Loucy (cell line): ENCODE measurements at regions not wholly inside any gene's neighbourhood (a gene's known extent, or its start where the extent isn't known, plus 50 kb on each side); places are given as distances from the start of the nearest gene placed in this dataset.

Source experiments
- H2AFZ ChIP-seq: fragments of 200-600 bp; sonication (generic); 2 replicates; pipeline ENCODE4 v1.6.0; 2016; ENCODE audit warnings: antibody characterized with exemption, mild to moderate bottlenecking, low read length, moderate library complexity
- H3F3A ChIP-seq: fragments of 200-600 bp; 2 replicates; pipeline ENCODE4 v1.6.0; 2016; ENCODE audit warnings: antibody characterized with exemption, low read depth, mild to moderate bottlenecking
- H3K27me3 ChIP-seq: fragments of 200-600 bp; sonication (generic); 2 replicates; pipeline ENCODE4 v1.6.1; 2014; ENCODE audit warnings: low read length, mild to moderate bottlenecking; ENCODE audit not compliant: insufficient read depth, poor library complexity, severe bottlenecking
- H3K36me3 ChIP-seq: fragments of 200-600 bp; sonication (generic); 2 replicates; pipeline ENCODE4 v1.6.1; 2016; ENCODE audit warnings: low read length; ENCODE audit not compliant: insufficient read depth
- H3K4me1 ChIP-seq: fragments of 200-600 bp; sonication (generic); 2 replicates; pipeline ENCODE4 v1.5.1; 2014; ENCODE audit warnings: low read length, mild to moderate bottlenecking; ENCODE audit not compliant: insufficient read depth, poor library complexity, severe bottlenecking
- H3K4me2 ChIP-seq: fragments of 200-600 bp; sonication (generic); 2 replicates; pipeline ENCODE4 v1.6.0; 2014; ENCODE audit warnings: antibody characterized with exemption, low read length, low read depth, mild to moderate bottlenecking; ENCODE audit not compliant: poor library complexity, severe bottlenecking
- H3K4me3 ChIP-seq: fragments of 200-600 bp; sonication (generic); 2 replicates; pipeline ENCODE4 v1.5.1; 2014; ENCODE audit warnings: low read length, mild to moderate bottlenecking, mixed read lengths; ENCODE audit not compliant: poor library complexity, severe bottlenecking
- H3K79me2 ChIP-seq: fragments of 200-600 bp; sonication (generic); 2 replicates; pipeline ENCODE4 v1.6.1; 2014; ENCODE audit warnings: low read length; ENCODE audit not compliant: insufficient read depth
- H3K9ac ChIP-seq: fragments of 200-600 bp; sonication (generic); 2 replicates; pipeline ENCODE4 v1.6.0; 2014; ENCODE audit warnings: mild to moderate bottlenecking, low read depth, low read length, moderate library complexity; ENCODE audit not compliant: poor library complexity, severe bottlenecking
- H3K9me2 ChIP-seq: fragments of 200-600 bp; sonication (generic); replicated peaks from 2 replicates; pipeline ENCODE4 v1.6.1; 2016; ENCODE audit warnings: low read depth, low read length, mixed read lengths
- H3K9me3 ChIP-seq: fragments of 200-600 bp; sonication (generic); 2 replicates; pipeline ENCODE4 v1.6.1; 2014; ENCODE audit warnings: mild to moderate bottlenecking, antibody characterized with exemption, low read length, low read depth; ENCODE audit not compliant: insufficient read depth
- H4K20me1 ChIP-seq: fragments of 200-600 bp; sonication (generic); 2 replicates; pipeline ENCODE4 v1.6.0; 2014; ENCODE audit warnings: antibody characterized with exemption, low read length, mild to moderate bottlenecking; ENCODE audit not compliant: insufficient read depth, poor library complexity, severe bottlenecking
- CTCF ChIP-seq: fragments of 200-600 bp; sonication (generic); conservative IDR thresholded peaks from 2 replicates; pipeline ENCODE4 v1.5.1; 2014; ENCODE audit warnings: mild to moderate bottlenecking, antibody characterized with exemption, low read length
- EZH2phosphoT487 ChIP-seq: fragments of 200-600 bp; IDR thresholded peaks from 2 replicates; pipeline ENCODE4 v1.6.1; 2018; ENCODE audit warnings: antibody characterized with exemption, mild to moderate bottlenecking, moderate library complexity, borderline replicate concordance

- Histone ChIP-seq H3K27me3 (no peaks in the 10 kb centered on the region), H4K20me1 (no peaks in the 10 kb centered on the region), H3K4me3 (no peak overlapping the region), H3K79me2 (no peaks in the 10 kb centered on the region), H3K9me2 (no peaks in the 10 kb centered on the region), H3K36me3 (no peaks in the 10 kb centered on the region), H3K4me2 (no peak overlapping the region), H3K9me3 (no peaks in the 10 kb centered on the region), H3F3A (no peaks in the 10 kb centered on the region), H3K4me1 (peaks cover 12% of the 10 kb centered on the region), H2AFZ (peak overlapping the region; percentile 82), H3K9ac (no peak overlapping the region)
- TF ChIP-seq EZH2phosphoT487 (no peak), CTCF (no peak)
Observed at GRCh38 chr6:147930745-147931144, 411.9 kb upstream of the SASH1 start.

GRCh38 chr6:147933224-147933623, 409.4 kb upstream of the SASH1 start:
- Histone ChIP-seq H3K4me3 (no peak overlapping the region), H3K9ac (no peak overlapping the region), H3K36me3 (no peaks in the 10 kb centered on the region), H3K4me2 (no peak overlapping the region), H3K27me3 (no peaks in the 10 kb centered on the region), H3K79me2 (no peaks in the 10 kb centered on the region), H3F3A (no peaks in the 10 kb centered on the region), H3K4me1 (peaks cover 12% of the 10 kb centered on the region), H3K9me2 (no peaks in the 10 kb centered on the region), H3K9me3 (no peaks in the 10 kb centered on the region), H2AFZ (no peak overlapping the region), H4K20me1 (no peaks in the 10 kb centered on the region)
- TF ChIP-seq EZH2phosphoT487, result no peak
- no peak for TF ChIP-seq CTCF

- Histone ChIP-seq H3K9me3 (no peaks in the 10 kb centered on the region), H2AFZ (no peak overlapping the region), H3K36me3 (no peaks in the 10 kb centered on the region), H3F3A (no peaks in the 10 kb centered on the region), H3K79me2 (no peaks in the 10 kb centered on the region), H3K4me2 (no peak overlapping the region), H3K4me1 (peaks cover 15% of the 10 kb centered on the region), H3K9me2 (no peaks in the 10 kb centered on the region), H4K20me1 (no peaks in the 10 kb centered on the region), H3K9ac (no peak overlapping the region), H3K27me3 (no peaks in the 10 kb centered on the region), H3K4me3 (no peak overlapping the region)
- TF ChIP-seq CTCF (no peak), EZH2phosphoT487 (no peak)
Observed at GRCh38 chr6:147935656-147936055, 407.0 kb upstream of the SASH1 start.
